Uterus (tissue), 2 donors: ENCODE measurements at regions not wholly inside any gene's neighbourhood (a gene's known extent, or its start where the extent isn't known, plus 50 kb on each side); places are given as distances from the start of the nearest gene placed in this dataset.

Source experiments
- CTCF ChIP-seq, 4 experiments: fragments of 200-600 bp in 2 of 4; fragments of 450-650 bp in 2 of 4; sonication (generic) in 2 of 4; IDR thresholded peaks; one replicate each; pipeline ENCODE4 v1.5.1; 2016 to 2019; ENCODE audit warnings: antibody characterized with exemption in 4 of 4, mild to moderate bottlenecking in 2 of 4, moderate library complexity in 1 of 4
- POLR2A ChIP-seq, 2 donors: fragments of 450-650 bp; IDR thresholded peaks; one replicate each; pipeline ENCODE4 v1.6.1; 2016; ENCODE audit warnings: antibody characterized with exemption in 2 of 2, mild to moderate bottlenecking in 1 of 2, moderate library complexity in 1 of 2

- TF ChIP-seq CTCF (IDR thresholded peaks at IDR 0.05), result no peak
- TF ChIP-seq POLR2A (IDR thresholded peaks at IDR 0.05), result no peak
Observed at GRCh38 chr4:177771645-177772044, 329.4 kb upstream of the AGA start.
